Glutamatergic neuron (in vitro differentiated cells): ENCODE measurements at regions not wholly inside any gene's neighbourhood (a gene's known extent, or its start where the extent isn't known, plus 50 kb on each side); places are given as distances from the start of the nearest gene placed in this dataset.

Experiments used
- DNase-seq: peaks from one replicate; pipeline ENCODE4 v3.0.0; 2022
- H3K27ac Mint-ChIP-seq: one replicate; pipeline ENCODE4 v1.8.0; 2020; ENCODE audit warnings: mild to moderate bottlenecking, mixed read lengths, inconsistent platforms; ENCODE audit not compliant: unreplicated experiment
- H3K27me3 Mint-ChIP-seq: one replicate; pipeline ENCODE4 v1.8.0; 2020; ENCODE audit warnings: mild to moderate bottlenecking, moderate library complexity, mixed read lengths, inconsistent platforms; ENCODE audit not compliant: unreplicated experiment
- H3K36me3 Mint-ChIP-seq: one replicate; pipeline ENCODE4 v1.8.0; 2020; ENCODE audit warnings: mild to moderate bottlenecking, mixed read lengths, inconsistent platforms; ENCODE audit not compliant: unreplicated experiment
- H3K4me1 Mint-ChIP-seq: one replicate; pipeline ENCODE4 v1.8.0; 2020; ENCODE audit warnings: mild to moderate bottlenecking, low read depth, mixed read lengths, inconsistent platforms; ENCODE audit not compliant: unreplicated experiment
- H3K4me3 Mint-ChIP-seq: one replicate; pipeline ENCODE4 v1.8.0; 2020; ENCODE audit warnings: mild to moderate bottlenecking, mixed read lengths, inconsistent platforms; ENCODE audit not compliant: unreplicated experiment
- H3K9me3 Mint-ChIP-seq: one replicate; pipeline ENCODE4 v1.8.0; 2020; ENCODE audit warnings: mild to moderate bottlenecking, moderate library complexity, mixed read lengths, inconsistent platforms; ENCODE audit not compliant: unreplicated experiment
- CTCF ChIP-seq: fragments of 200-600 bp; sonication (generic); IDR thresholded peaks from one replicate; pipeline ENCODE4 v1.5.0; 2021; ENCODE audit not compliant: partially characterized antibody, unreplicated experiment

DNA sequence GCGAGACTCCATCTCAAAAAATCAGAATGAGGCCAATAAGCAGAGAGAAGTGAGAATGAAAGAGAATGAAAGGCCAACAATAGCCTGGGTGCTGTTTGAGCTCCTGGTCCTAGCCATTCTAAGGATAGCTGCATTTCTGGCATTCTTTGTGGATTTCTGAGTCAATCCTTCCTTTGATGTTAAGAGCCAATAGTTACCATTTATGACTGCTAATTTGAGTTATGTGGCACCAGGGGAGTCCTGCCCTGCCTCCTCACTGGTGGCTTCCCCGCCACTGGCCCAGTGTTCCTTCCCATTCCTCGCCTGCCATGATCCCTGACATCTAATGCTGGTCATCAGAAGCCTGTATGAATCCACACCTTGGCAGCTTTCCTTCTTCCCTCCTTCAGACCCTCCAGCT is 991.2 kb downstream of the UQCRFS1 start:
- peaks cover 3% of the 10 kb centered on the region for H3K9me3 Mint-ChIP-seq
- no peak for TF ChIP-seq CTCF
- no peaks in the 10 kb centered on the region for H3K4me1 Mint-ChIP-seq
- H3K27ac Mint-ChIP-seq, result no peak overlapping the region
- peaks cover 3% of the 10 kb centered on the region for H3K27me3 Mint-ChIP-seq
- no peaks in the 10 kb centered on the region for H3K36me3 Mint-ChIP-seq
- DNase-seq, result no peak
- H3K4me3 Mint-ChIP-seq, result no peak overlapping the region

GRCh38 chr19:28218728-28219127 is 994.2 kb downstream of the UQCRFS1 start:
- Mint-ChIP-seq H3K27me3 (peaks cover 3% of the 10 kb centered on the region), H3K4me1 (no peaks in the 10 kb centered on the region)
- DNase-seq, result no peak

GRCh38 chr19:28217022-28217421 is 995.9 kb downstream of the UQCRFS1 start:
- TF ChIP-seq CTCF, result no peak
- peaks cover 3% of the 10 kb centered on the region for H3K27me3 Mint-ChIP-seq
- no peaks in the 10 kb centered on the region for H3K36me3 Mint-ChIP-seq
- no peak overlapping the region for H3K27ac Mint-ChIP-seq
- H3K9me3 Mint-ChIP-seq, result no peaks in the 10 kb centered on the region
- DNase-seq, result no peak
- no peak overlapping the region for H3K4me3 Mint-ChIP-seq
- no peaks in the 10 kb centered on the region for H3K4me1 Mint-ChIP-seq

More at GRCh38 chr19:28218728-28219127, 994.2 kb downstream of the UQCRFS1 start:
- no peak overlapping the region for H3K27ac Mint-ChIP-seq
- H3K9me3 Mint-ChIP-seq, result no peaks in the 10 kb centered on the region
- H3K36me3 Mint-ChIP-seq, result no peaks in the 10 kb centered on the region
- no peak overlapping the region for H3K4me3 Mint-ChIP-seq
- TF ChIP-seq CTCF, result no peak

GRCh38 chr19:28213470-28214082 is 999.4 kb downstream of the UQCRFS1 start:
- no peaks in the 10 kb centered on the region for H3K27me3 Mint-ChIP-seq
- H3K36me3 Mint-ChIP-seq, result no peaks in the 10 kb centered on the region
- no peaks in the 10 kb centered on the region for H3K9me3 Mint-ChIP-seq
- no peak for TF ChIP-seq CTCF
- no peak for DNase-seq
- no peaks in the 10 kb centered on the region for H3K4me1 Mint-ChIP-seq
- no peak overlapping the region for H3K4me3 Mint-ChIP-seq
- no peak overlapping the region for H3K27ac Mint-ChIP-seq

DNA sequence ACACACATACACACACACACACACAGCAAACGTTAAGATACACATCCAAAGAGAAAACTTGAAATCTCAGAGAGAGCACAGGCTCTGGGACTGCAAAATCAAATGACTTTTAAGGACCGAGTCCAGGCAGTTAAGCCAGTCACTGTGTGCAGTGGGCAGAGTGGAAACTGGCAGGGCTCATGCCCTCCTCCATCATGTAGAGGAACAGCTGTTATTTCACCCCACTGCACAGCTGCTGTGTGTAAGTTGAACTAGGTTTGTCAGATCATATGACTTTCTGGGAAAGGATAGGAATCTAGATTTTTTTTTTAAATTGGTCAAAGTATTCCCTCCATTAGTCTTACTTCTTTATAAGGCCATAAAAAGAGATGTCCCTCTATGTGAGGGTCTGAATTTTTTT is 1002.1 kb downstream of the UQCRFS1 start:
- H3K4me1 Mint-ChIP-seq, result no peaks in the 10 kb centered on the region
- H3K9me3 Mint-ChIP-seq, result no peaks in the 10 kb centered on the region
- peaks cover 4% of the 10 kb centered on the region for H3K27me3 Mint-ChIP-seq
- H3K4me3 Mint-ChIP-seq, result no peak overlapping the region
- no peaks in the 10 kb centered on the region for H3K36me3 Mint-ChIP-seq
- no peak for DNase-seq
- no peak overlapping the region for H3K27ac Mint-ChIP-seq
- no peak for TF ChIP-seq CTCF
